T-helper 1 cell (primary cell): ENCODE measurements at regions not wholly inside any gene's neighbourhood (a gene's known extent, or its start where the extent isn't known, plus 50 kb on each side); places are given as distances from the start of the nearest gene placed in this dataset.

Source experiments
- DNase-seq, 5 donors: peaks; one replicate each; pipeline ENCODE4 v3.0.0-alpha.2; 2012 to 2020

- DNase-seq = no peak
These were observed 131.4 kb upstream of the ATP6AP2 start for GRCh38 chrX:40449396-40449795.

DNA sequence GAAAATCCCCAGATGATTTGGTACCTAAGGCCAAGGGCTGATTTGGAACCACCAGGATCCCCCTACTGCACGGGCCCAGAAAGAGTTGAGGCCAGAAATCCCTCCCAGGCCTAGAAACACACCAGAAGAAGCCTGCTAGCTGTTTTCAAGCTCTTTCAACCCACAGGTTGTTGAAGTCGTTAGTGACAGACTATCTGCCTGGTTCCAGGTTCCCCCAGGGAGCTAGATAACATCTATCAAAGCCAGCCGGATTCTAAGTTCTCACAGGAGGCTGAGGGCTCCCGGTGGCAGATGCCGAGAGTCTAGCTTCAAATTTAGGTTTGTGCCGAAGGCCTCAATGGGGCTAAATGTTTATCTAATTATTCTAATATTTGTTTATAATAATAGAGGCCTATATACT is 132.0 kb upstream of the ATP6AP2 start:
- DNase-seq = no peak

DNA sequence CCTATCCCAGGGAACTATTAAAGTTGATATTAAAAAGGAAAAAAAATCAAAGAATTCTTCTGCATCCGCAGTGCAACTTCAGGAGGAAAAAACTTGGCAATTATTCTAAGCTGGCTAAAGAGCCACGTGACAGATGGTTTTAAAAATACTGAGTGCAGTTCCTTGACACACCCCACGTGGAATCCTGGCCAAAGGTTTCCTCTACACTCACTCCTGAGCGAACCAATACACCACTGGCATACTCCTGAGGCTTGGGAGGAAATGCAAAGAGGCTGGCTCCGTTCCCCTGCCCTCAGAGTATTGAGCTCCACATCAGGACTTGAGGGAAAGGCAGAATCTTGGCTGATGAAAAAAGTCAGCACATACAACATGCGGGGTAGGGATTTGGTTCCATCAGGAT is 133.8 kb upstream of the ATP6AP2 start:
- no peak for DNase-seq

GRCh38 chrX:40445691-40446090 is 135.1 kb upstream of the ATP6AP2 start:
- DNase-seq = no peak

- no peak for DNase-seq
These were observed 135.8 kb upstream of the ATP6AP2 start for GRCh38 chrX:40444798-40445496.

GRCh38 chrX:40444133-40444532 is 136.6 kb upstream of the ATP6AP2 start:
- DNase-seq = no peak

DNA sequence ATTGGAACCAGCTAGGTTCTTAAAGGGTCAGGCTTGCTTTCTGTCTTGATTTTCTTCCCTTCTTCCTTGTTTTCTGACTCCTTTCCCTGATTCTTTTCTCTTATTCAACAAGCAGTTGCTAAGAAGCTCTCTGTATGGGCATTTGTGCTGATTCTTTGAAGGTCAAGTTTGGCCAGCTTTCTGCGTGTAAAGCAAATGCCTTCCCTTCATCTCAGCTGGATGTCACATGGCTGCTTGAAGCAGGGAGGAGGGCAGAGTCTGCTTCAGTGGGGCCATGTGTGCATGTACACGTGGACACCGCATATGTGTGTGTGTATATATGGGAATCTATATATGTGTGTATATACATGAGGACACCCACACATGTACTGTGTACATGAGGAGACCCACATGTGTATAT is 139.9 kb upstream of the ATP6AP2 start:
- no peak for DNase-seq

- no peak for DNase-seq
These were observed 140.9 kb upstream of the ATP6AP2 start for GRCh38 chrX:40439625-40440532.

DNA sequence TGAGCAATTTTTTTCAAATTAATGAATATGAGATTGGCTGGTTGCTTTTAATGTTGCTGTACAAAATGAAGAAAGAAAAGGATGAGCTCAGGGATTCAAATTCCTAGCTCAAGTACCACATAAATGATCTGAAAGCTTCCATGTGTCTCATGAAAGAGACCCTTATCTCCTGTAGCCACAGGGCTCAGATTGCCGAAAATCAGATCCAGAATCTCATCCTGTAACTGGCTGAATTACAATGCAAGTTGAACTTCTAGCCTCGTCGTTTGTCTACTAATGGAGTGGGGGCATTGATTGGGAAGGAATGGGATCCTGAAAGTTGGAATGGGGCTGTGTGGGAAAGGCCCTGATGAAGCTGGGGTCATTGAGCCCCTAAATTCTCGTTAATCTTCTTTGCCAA is 143.4 kb upstream of the ATP6AP2 start:
- DNase-seq = no peak

- no peak for DNase-seq
These were observed 145.8 kb upstream of the ATP6AP2 start for GRCh38 chrX:40434947-40435346.

DNA sequence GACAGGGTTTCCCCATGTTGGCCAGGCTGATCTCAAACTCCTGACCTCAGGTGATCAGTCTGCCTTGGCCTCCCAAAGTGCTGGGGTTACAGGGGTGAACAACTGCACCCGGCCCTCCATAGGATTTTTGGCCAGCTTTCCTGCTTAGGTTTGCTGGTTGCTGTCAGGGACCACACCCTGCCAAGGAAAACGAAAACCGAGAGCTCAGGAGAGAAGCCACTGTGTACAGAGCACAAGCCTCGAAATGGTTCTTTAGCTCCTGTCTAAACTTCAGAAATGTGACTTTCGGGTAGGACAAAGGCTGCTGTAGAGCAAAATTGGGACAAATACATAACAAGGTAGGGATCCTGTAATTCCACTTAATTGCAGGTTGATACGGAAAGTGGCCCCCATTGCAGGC is 146.3 kb upstream of the ATP6AP2 start:
- DNase-seq = no peak

DNA sequence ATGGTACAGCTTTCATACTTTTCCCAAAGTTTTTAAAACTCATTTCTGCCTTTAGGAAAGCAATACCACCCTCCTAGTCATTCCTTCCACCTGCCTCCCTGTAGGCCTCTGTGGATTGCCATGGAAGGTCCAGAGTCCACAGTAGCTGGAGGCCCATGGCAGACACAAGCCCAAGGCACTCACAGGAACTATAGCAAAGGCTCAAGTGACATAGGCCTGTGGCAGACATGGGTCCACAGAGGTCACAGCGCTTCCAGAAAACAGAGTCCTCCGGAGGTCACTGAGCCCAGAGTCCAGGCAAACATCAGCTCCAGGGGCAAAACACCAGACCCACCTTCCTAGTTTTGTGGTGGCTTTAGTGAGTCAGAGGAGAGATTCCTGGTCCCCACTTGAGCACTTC is 147.6 kb upstream of the ATP6AP2 start:
- DNase-seq = no peak

GRCh38 chrX:40424259-40424658 is 156.5 kb upstream of the ATP6AP2 start:
- no peak for DNase-seq

DNA sequence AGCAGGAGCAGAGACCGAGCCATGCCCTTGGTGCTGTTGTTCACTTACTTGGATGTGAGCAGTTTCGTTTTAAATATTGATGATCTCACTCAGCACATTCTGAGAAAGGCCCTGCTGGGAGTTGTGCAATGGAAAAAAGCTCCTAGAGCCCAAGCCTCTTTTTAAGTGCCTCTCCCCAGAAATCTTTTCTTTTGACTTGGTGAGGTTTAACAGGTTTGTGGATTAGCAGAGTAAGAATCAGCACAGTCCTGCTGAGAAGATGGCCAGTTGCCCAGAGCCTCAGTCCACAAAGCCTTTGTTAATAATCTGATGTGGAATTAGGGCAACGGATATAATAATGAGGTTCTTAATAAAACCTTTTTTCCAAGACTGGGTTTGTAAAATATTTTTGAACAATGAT is 157.5 kb upstream of the ATP6AP2 start:
- peak in 1 of 5 donors; percentile 17 for DNase-seq

DNA sequence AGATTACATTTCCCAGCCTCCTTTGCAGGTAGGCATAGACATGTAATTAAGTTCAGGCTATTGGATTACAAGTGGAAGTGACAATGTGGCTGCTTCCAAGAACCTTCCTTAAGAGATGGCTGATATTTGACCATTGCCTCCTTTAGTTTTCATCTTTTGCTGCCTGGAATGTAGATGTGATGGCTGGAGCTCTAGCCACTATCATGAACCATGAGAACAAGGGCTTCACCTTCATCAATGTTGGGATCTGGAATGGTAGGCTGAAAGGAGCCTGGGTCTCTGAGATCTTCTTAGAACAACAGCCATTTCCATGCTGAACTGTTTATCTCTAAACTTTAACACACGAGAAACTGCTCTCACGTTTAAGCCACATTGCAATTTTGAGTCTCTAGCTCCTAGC is 158.7 kb upstream of the ATP6AP2 start:
- DNase-seq = no peak

DNA sequence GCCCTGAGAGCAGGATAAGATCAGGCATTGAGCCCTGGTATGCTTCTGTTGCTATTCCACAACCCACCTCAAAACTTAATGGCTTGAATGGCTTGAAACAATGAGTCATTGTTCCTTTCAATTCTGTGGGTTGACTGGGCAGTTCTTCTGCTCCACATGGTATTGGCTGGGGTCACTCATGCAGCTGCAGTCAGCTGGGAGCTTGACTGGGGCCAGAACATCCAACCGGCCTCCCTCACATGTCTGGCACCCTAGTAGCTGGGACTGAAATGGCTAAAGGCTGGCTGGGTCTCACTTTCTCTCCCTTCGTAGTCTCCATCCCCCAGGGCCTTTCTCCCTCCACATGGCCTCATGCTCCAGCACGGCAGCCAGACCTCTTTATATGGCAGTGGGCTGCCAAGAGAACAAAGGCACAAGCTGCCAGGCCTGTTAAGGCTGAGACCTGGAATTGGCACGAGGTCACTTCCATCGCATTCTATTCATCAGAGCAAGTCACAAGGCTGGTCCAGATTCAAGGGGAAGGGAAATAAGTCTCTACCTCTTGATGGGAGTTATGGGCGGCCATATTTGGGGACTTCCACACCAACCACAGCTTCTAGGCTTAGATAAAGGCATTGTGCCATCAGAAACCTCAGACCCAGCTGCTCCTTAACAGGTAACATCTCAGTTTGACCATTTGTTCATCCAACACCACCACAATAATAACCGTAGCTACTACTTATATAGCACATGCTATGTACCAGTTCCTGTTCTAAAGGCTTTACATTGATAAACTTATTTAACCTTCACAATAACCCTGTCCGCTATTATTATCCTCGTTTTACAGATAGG is 159.7 kb upstream of the ATP6AP2 start:
- DNase-seq = no peak

- peak in 2 of 5 donors; percentile 1 to 29 for DNase-seq
These were observed 162.0 kb upstream of the ATP6AP2 start for GRCh38 chrX:40418813-40419195.

DNA sequence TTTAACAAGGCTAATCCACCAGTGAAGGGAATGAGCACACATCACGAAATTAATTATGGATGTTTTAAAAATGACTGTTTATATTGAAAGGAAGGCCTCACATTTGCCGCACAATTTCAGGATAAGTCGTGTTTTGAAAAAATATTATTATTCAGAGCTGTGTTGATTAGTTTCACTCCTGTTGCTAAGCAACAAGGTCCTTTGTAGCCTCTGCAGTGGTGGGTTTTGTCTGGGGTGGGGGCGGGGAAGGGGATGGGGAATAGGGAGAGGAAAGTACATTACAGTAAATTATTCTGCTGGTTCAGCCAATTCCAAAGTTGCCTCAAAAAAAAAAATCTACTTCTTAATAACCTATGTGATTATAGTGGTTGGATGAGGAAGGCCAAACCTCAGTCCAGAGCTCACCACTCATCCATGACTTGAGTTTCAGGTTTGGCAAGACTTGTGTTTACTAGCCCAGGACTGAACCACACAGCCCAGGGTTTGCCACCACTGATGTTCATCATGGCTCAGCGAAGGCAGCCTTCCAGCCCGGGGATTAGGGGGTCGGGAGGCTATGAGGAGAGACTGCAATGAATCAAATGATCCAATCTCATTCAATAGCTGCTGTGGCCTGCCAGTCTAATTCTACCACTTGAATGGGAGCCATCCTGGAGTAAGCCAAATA is 162.5 kb upstream of the ATP6AP2 start:
- no peak for DNase-seq

- no peak for DNase-seq
These were observed 165.1 kb upstream of the ATP6AP2 start for GRCh38 chrX:40415675-40416074.

- DNase-seq = no peak
These were observed 166.4 kb upstream of the ATP6AP2 start for GRCh38 chrX:40414335-40414734.

DNA sequence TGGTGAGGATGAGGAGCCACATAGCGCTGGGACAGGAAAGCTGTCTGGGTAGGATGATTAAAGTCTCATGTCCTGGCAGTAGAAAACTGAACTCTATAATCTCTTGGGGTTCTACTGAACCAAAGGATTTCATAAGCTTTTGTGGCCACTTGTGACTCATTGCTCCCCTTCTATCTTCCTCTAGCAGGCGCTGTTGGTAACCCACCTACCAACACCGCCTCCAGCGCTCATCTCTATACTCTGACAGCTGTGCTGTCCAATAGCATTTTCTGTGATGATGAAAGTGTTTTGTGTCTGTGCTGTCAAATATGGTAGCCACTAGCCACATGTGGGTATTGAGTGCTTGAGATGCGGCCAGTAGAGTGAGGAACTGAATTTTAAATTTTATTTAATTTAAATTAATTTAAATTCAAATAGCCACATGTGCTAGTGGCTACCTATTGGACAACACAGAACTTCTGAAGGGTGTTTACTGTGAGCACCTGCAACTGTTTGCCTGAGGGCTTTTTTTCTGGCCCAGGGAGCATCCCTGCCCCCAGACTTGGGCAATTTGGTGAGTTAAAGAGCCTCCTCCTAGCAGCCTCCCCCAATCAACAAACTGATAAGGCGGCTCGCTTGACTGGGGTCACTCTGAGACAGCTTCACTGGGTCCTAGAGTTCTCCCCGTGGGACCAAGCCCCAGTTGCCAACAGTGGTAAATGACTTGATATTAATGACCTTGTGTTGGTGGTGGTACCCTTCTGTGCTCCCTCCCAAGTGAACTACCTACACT is 169.2 kb upstream of the ATP6AP2 start:
- no peak for DNase-seq

- DNase-seq = no peak
These were observed 169.9 kb upstream of the ATP6AP2 start for GRCh38 chrX:40410859-40411258.
